IMR-90 (cell line): ENCODE measurements at regions not wholly inside any gene's neighbourhood (a gene's known extent, or its start where the extent isn't known, plus 50 kb on each side); places are given as distances from the start of the nearest gene placed in this dataset.

Source experiments
- ATAC-seq: fragments of 200-7000 bp; cut with Tn5 transposase; 2 replicates; pipeline ENCODE4 v1.9.1; 2020; ENCODE audit warnings: low read depth, mild to moderate bottlenecking, moderate library complexity
- BruUV-seq: library from RNA; stranded (reverse); fragments of 400-500 nt; replicated peaks from 2 replicates; lab custom pipeline; 2021; lab: Mats Ljungman, UMichigan
- CTCF ChIA-PET: fragments of 300-600 bp; formaldehyde crosslinking; extraction: SDS; loops from one replicate; lab custom pipeline; 2021; ENCODE audit warnings: antibody characterized with exemption; lab: Yijun Ruan, JAX
- POLR2A ChIA-PET: fragments of 300-600 bp; sonication (Branson Sonifier 250); formaldehyde crosslinking; loops from one replicate; lab custom pipeline; 2022; ENCODE audit warnings: antibody characterized with exemption; ENCODE audit not compliant: unreplicated experiment; lab: Charles Lee
- DNase-seq: peaks from one replicate; pipeline ENCODE4 v3.0.0; 2013
- H2AFZ ChIP-seq: replicated peaks from 2 replicates; pipeline ENCODE3; 2013; ENCODE audit warnings: low read length, mild to moderate bottlenecking; ENCODE audit not compliant: poor library complexity
- H2AK5ac ChIP-seq: 2 replicates; pipeline ENCODE4 v1.6.1; 2013; ENCODE audit warnings: low read depth, low read length, inconsistent platforms
- H2AK9ac ChIP-seq: replicated peaks from 2 replicates; pipeline ENCODE3; 2013; ENCODE audit warnings: mild to moderate bottlenecking, low read depth, low read length, moderate library complexity; ENCODE audit not compliant: poor library complexity
- H2BK120ac ChIP-seq: 2 replicates; pipeline ENCODE4 v1.6.1; 2013; ENCODE audit warnings: low read depth, low read length, inconsistent platforms
- H2BK15ac ChIP-seq: 3 replicates; pipeline ENCODE4 v1.6.1; 2013; ENCODE audit warnings: low read depth, low read length, inconsistent platforms
- H2BK20ac ChIP-seq: 2 replicates; pipeline ENCODE4 v1.6.1; 2013; ENCODE audit warnings: low read depth, mild to moderate bottlenecking, inconsistent platforms, low read length, moderate library complexity
- H2BK5ac ChIP-seq: 2 replicates; pipeline ENCODE4 v1.6.1; 2013; ENCODE audit warnings: mild to moderate bottlenecking, low read depth, low read length, inconsistent platforms; ENCODE audit not compliant: poor library complexity, severe bottlenecking
- H3K14ac ChIP-seq: replicated peaks from 2 replicates; pipeline ENCODE4 v1.6.1; 2013; ENCODE audit warnings: low read depth, low read length, inconsistent platforms
- H3K18ac ChIP-seq: 2 replicates; pipeline ENCODE4 v1.6.1; 2013; ENCODE audit warnings: low read depth, low read length, control low read depth
- H3K23ac ChIP-seq: 2 replicates; pipeline ENCODE4 v1.6.1; 2013; ENCODE audit warnings: low read depth, low read length, inconsistent platforms
- H3K27ac ChIP-seq: 2 replicates; pipeline ENCODE4 v1.5.1; 2013; ENCODE audit warnings: mild to moderate bottlenecking, control low read depth, low read length; ENCODE audit not compliant: insufficient read depth
- H3K27me3 ChIP-seq: 2 replicates; pipeline ENCODE4 v1.6.1; 2013; ENCODE audit warnings: low read length; ENCODE audit not compliant: control insufficient read depth, insufficient read depth
- H3K36me3 ChIP-seq: 2 replicates; pipeline ENCODE4 v1.6.1; 2013; ENCODE audit warnings: low read length, mixed read lengths; ENCODE audit not compliant: control insufficient read depth, insufficient read depth
- H3K4ac ChIP-seq: 2 replicates; pipeline ENCODE4 v1.6.1; 2013; ENCODE audit warnings: low read depth, low read length, inconsistent platforms
- H3K4me1 ChIP-seq: 2 replicates; pipeline ENCODE4 v1.6.1; 2013; ENCODE audit warnings: low read length, mixed read lengths; ENCODE audit not compliant: control insufficient read depth, insufficient read depth
- H3K4me2 ChIP-seq: 2 replicates; pipeline ENCODE4 v1.6.1; 2013; ENCODE audit warnings: low read depth, mild to moderate bottlenecking, control low read depth, low read length, moderate library complexity
- H3K4me3 ChIP-seq: 2 replicates; pipeline ENCODE4 v1.5.1; 2013; ENCODE audit warnings: low read depth, mild to moderate bottlenecking, control low read depth, low read length, moderate library complexity; ENCODE audit not compliant: insufficient read depth
- H3K56ac ChIP-seq: 2 replicates; pipeline ENCODE4 v1.6.1; 2013; ENCODE audit warnings: low read length, inconsistent platforms; ENCODE audit not compliant: insufficient read depth; ENCODE audit errors: extremely low read depth
- H3K79me1 ChIP-seq, 2 experiments: 2 replicates each; pipeline ENCODE4 v1.6.1; 2013; ENCODE audit warnings: low read length in 2 of 2, inconsistent platforms in 1 of 2, low read depth in 1 of 2
- H3K9ac ChIP-seq: 2 replicates; pipeline ENCODE4 v1.6.1; 2013; ENCODE audit warnings: low read depth, low read length, control low read depth
- H3K9me1 ChIP-seq: 2 replicates; pipeline ENCODE4 v1.6.1; 2013; ENCODE audit warnings: low read length, inconsistent platforms; ENCODE audit not compliant: insufficient read depth
- H3K9me3 ChIP-seq: 2 replicates; pipeline ENCODE4 v1.6.1; 2013; ENCODE audit warnings: low read length; ENCODE audit not compliant: control insufficient read depth, insufficient read depth
- H4K20me1 ChIP-seq: 2 replicates; pipeline ENCODE4 v1.6.1; 2013; ENCODE audit warnings: low read length, inconsistent platforms; ENCODE audit not compliant: insufficient read depth
- H4K5ac ChIP-seq: 2 replicates; pipeline ENCODE4 v1.6.1; 2013; ENCODE audit warnings: mild to moderate bottlenecking, low read depth, low read length, control low read depth
- H4K8ac ChIP-seq, 2 experiments: 2 replicates each; pipeline ENCODE4 v1.6.1; 2013; ENCODE audit warnings: low read depth in 2 of 2, low read length in 2 of 2, control low read depth in 1 of 2, inconsistent platforms in 1 of 2
- H4K91ac ChIP-seq: 2 replicates; pipeline ENCODE4 v1.6.1; 2013; ENCODE audit warnings: low read depth, low read length, inconsistent platforms; ENCODE audit not compliant: insufficient read depth
- MAFK ChIP-seq: IDR thresholded peaks from 2 replicates; pipeline ENCODE4 v1.6.1; 2012; ENCODE audit warnings: low read depth, low read length, improper control_type of control experiment
- MXI1 ChIP-seq: IDR thresholded peaks from 2 replicates; pipeline ENCODE4 v1.6.1; 2012; ENCODE audit warnings: low read depth, mild to moderate bottlenecking, low read length, moderate library complexity, borderline replicate concordance
- POLR2A ChIP-seq: IDR thresholded peaks from 2 replicates; pipeline ENCODE4 v1.6.1; 2012; ENCODE audit warnings: mild to moderate bottlenecking, low read depth, low read length
- RCOR1 ChIP-seq: IDR thresholded peaks from 2 replicates; pipeline ENCODE4 v1.6.1; 2012; ENCODE audit warnings: mild to moderate bottlenecking, low read length, improper control_type of control experiment; ENCODE audit not compliant: insufficient replicate concordance
- WGBS, 2 experiments: methylation state at CpG; one replicate each; pipeline versions ENCODE4 v1.1.5 to v1.1.7; 2013; ENCODE audit warnings: missing lambda C conversion rate in 2 of 2; ENCODE audit not compliant: insufficient read length in 1 of 2; ENCODE audit errors: extremely low coverage in 2 of 2; 5-methylcytosine and 5-hydroxymethylcytosine counted together
- dilution Hi-C: fragments of 300-500 bp; cut with HindIII; formaldehyde crosslinking; loops from one replicate; pipeline ENCODE4 v1.14.3; 2018; ENCODE audit warnings: low sequenced_read_pairs; ENCODE audit not compliant: unreplicated experiment
- in situ Hi-C: fragments of 300-500 bp; cut with MboI; formaldehyde crosslinking; loops from 3 replicates; pipeline ENCODE4 v1.14.3; 2019; ENCODE audit warnings: low sequenced_read_pairs, inconsistent platforms, mixed read lengths
- intact Hi-C: fragments of 100-400 bp; cut with micrococcal nuclease; formaldehyde crosslinking; loops from 2 replicates; pipeline ENCODE4 v1.10.0; 2022
- TF ChIP-seq, protein P1 (sequence below): conservative IDR thresholded peaks from 2 replicates; pipeline ENCODE4 v1.5.1; 2012; ENCODE audit warnings: mild to moderate bottlenecking, low read depth, low read length, improper control_type of control experiment

DNA sequence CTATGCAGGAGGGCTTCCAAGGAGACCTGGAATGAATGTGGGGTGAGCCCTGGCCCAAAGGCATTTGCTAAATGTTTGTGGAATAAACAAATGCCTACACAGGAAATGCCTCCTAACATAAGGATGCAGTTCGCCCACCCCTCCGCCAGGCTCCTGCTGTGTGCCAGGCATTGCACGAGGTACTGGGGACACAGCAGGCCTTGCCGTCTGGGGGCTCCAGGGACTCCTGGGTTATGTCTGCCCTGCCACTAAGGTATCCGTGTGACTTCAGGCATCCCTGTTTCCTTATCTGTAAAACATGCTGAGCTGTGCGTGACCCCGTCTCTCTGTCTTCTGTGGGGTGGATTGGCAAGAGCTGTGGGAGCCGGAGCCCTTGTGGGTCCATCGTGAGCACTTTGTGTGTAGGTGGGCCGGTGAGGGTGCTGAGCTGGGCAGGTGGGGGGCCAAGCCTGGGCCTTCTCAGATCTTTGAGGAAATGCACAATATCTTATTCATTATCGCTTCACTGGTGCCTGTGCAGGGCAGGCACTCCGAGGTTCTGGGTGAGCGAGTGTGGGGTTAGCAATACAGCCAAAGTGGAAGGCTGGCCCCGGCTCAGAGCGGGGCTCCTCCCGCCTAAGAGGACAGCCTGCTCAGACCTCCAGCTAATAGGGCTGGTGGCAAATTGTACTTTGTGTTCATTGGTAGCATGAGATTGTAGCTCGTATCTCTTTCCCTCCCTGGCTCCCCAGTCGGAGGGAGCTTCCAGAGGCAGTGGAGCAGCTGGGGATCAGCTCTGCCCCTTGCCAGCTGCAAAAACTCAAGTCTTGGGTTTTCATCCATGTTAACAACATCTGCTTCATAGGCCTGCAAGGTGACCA is 126.8 kb downstream of the GLI2 start:
- peak overlapping the region; percentile 10 for H2BK5ac ChIP-seq
- no peak overlapping the region for H3K4me2 ChIP-seq
- H3K56ac ChIP-seq, result no peak overlapping the region
- peaks cover 48% of the 10 kb centered on the region for H3K4me1 ChIP-seq
- ChIA-PET CTCF (no interaction called here), POLR2A (no interaction called here)
- no peaks in the 10 kb centered on the region for H3K27me3 ChIP-seq
- no peak overlapping the region for H3K4me3 ChIP-seq
- TF ChIP-seq MAFK, result no peak
- TF ChIP-seq MXI1, result no peak
- TF ChIP-seq, protein P1, sequence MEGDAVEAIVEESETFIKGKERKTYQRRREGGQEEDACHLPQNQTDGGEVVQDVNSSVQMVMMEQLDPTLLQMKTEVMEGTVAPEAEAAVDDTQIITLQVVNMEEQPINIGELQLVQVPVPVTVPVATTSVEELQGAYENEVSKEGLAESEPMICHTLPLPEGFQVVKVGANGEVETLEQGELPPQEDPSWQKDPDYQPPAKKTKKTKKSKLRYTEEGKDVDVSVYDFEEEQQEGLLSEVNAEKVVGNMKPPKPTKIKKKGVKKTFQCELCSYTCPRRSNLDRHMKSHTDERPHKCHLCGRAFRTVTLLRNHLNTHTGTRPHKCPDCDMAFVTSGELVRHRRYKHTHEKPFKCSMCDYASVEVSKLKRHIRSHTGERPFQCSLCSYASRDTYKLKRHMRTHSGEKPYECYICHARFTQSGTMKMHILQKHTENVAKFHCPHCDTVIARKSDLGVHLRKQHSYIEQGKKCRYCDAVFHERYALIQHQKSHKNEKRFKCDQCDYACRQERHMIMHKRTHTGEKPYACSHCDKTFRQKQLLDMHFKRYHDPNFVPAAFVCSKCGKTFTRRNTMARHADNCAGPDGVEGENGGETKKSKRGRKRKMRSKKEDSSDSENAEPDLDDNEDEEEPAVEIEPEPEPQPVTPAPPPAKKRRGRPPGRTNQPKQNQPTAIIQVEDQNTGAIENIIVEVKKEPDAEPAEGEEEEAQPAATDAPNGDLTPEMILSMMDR, result 0 out of 2 replicates have a peak, but pooled peaks have one; percentile 6
- no peak for TF ChIP-seq RCOR1
- no peak for TF ChIP-seq POLR2A
- no peaks in the 10 kb centered on the region for H3K9me3 ChIP-seq
- peak overlapping the region; percentile 22; the same call in 1 of the 2 replicates for H3K14ac ChIP-seq
- WGBS, 2 experiments, result 63% methylated on average over 7 of the region's 18 CpGs; no CpG with 5 or more reads in 1 of the 2 experiments
- H3K18ac ChIP-seq, result no peak overlapping the region
- peak overlapping the region; percentile 9 for H2BK120ac ChIP-seq
- dilution Hi-C loops (no loop called here), in situ Hi-C loops (no loop called here), intact Hi-C loops (no loop called here)
- 0 out of 3 replicates have a peak overlapping the region, but pooled peaks have one; percentile 3 for H2BK15ac ChIP-seq
- peak overlapping the region; percentile 46 for H4K91ac ChIP-seq
- peak overlapping the region; percentile 46; the same call in 1 of the 2 replicates for H2AK5ac ChIP-seq
- H4K8ac ChIP-seq, result peak overlapping the region in 1 of 2 experiments; percentile 11; a peak in 1 of 4 replicates
- peaks cover 45 to 95% of the 10 kb centered on the region in 2 experiments; a peak in 3 of 4 replicates for H3K79me1 ChIP-seq
- H2AFZ ChIP-seq, result no peak overlapping the region
- no peak overlapping the region for H2BK20ac ChIP-seq
- ATAC-seq (peak; percentile 22), DNase-seq (no peak)
- H2AK9ac ChIP-seq, result peak overlapping the region; percentile 22
- H4K5ac ChIP-seq, result no peak overlapping the region
- H3K9ac ChIP-seq, result no peak overlapping the region
- peak overlapping the region; percentile 65 for H3K4ac ChIP-seq
- peaks cover 2% of the 10 kb centered on the region; the same call in 1 of the 2 replicates for H3K36me3 ChIP-seq
- peak overlapping the region; percentile 21; the same call in 1 of the 2 replicates for H3K23ac ChIP-seq
- BruUV-seq, result no TSS peak
- peak overlapping the region; percentile 18; the same call in 1 of the 2 replicates for H3K27ac ChIP-seq
- peaks cover 76% of the 10 kb centered on the region for H4K20me1 ChIP-seq
- H3K9me1 ChIP-seq, result peaks cover 75% of the 10 kb centered on the region
